ENCODE measurements at regions not wholly inside any gene's neighbourhood (a gene's known extent, or its start where the extent isn't known, plus 50 kb on each side); places are given as distances from the start of the nearest gene placed in this dataset.

DNA sequence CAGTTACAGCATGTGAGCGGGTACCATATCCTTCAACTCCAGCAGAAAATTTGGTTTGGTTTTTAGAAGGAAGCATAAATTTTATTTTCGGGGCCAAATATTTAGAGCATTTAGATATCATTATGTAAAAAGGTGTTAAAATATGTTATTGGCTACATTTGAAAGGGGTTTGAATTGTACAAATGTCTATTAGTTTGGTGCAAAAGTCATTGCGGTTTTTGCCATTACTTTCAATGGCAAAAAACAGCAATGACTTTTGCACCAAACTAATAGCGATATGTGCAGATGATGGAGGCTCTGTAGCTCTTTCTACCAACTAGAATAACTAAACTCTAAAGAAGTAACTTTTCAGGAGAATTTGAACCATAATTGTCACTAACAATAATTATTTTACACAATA is 1666.2 kb upstream of the SLC39A10 start:
- Histone ChIP-seq H3K36me3 (no peaks in the 10 kb centered on the region), H3K9me3 (no peaks in the 10 kb centered on the region), H3K4me3 (no peak overlapping the region), H3K27ac (no peak overlapping the region), H3K27me3 (no peaks in the 10 kb centered on the region), H3K4me1 (no peaks in the 10 kb centered on the region)
- 79% methylated on average over 4 of the region's 4 CpGs for WGBS
- TF ChIP-seq CTCF (IDR thresholded peaks at IDR 0.05), result no peak
- no peak for TF ChIP-seq POLR2AphosphoS5 (IDR thresholded peaks at IDR 0.05)
- no peak for TF ChIP-seq EP300 (IDR thresholded peaks at IDR 0.05)
- no peak for TF ChIP-seq POLR2A (IDR thresholded peaks at IDR 0.05)
- no peak for DNase-seq (ENCODE audit: low spot score in 2 of 2)

GRCh38 chr2:193989645-193990044 is 1667.4 kb upstream of the SLC39A10 start:
- no peak for DNase-seq (ENCODE audit: low spot score in 2 of 2)
- H3K9me3 ChIP-seq, result no peaks in the 10 kb centered on the region
- TF ChIP-seq POLR2AphosphoS5 (IDR thresholded peaks at IDR 0.05) (no peak), CTCF (IDR thresholded peaks at IDR 0.05) (no peak), EP300 (IDR thresholded peaks at IDR 0.05) (no peak), POLR2A (IDR thresholded peaks at IDR 0.05) (no peak)
- WGBS, result 92% methylated on average over 2 of the region's 2 CpGs
- no peak overlapping the region for H3K27ac ChIP-seq
- no peaks in the 10 kb centered on the region for H3K4me1 ChIP-seq
- H3K36me3 ChIP-seq, result no peaks in the 10 kb centered on the region
- no peak overlapping the region for H3K4me3 ChIP-seq
- no peaks in the 10 kb centered on the region for H3K27me3 ChIP-seq

DNA sequence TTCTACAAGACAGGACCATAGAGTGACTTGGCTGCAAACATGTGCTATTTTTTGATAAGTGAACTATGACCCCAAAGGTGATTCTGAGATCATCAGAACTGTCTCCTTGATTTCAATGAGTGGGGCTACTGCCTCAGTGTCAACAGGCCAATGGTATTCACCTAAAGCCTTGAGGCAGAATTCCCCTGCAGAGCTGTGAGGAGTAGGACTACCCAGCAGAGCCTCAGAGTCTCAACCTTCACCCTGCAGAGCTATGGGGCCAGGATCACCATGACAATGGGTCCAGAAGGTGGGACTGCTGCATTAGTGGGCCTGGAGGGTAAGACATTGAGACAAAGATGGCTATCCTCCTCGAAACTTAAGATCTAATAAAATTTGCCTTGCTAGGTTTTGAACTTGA is 1668.2 kb upstream of the SLC39A10 start:
- DNase-seq (ENCODE audit: low spot score in 2 of 2), result no peak
- TF ChIP-seq POLR2AphosphoS5 (IDR thresholded peaks at IDR 0.05) (no peak), CTCF (IDR thresholded peaks at IDR 0.05) (no peak), POLR2A (IDR thresholded peaks at IDR 0.05) (no peak), EP300 (IDR thresholded peaks at IDR 0.05) (no peak)

DNA sequence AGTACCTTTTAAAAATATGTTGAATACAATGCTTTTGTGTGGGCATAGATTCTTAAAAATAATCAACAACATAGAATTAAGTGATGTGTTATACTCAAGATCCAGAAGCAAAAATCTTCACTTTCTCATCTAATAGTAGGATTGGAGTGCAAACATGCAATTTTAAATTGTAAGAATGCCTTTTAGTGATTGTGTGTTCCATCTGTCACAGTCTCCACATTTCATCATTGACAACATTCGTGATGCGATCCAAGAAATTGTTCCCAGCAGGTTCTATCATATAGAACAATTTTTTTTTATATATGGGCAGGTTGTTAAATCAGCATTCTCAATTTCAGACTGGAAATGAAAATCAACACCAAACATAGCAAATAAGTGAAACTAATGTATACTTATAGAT is 1671.8 kb upstream of the SLC39A10 start:
- Histone ChIP-seq H3K36me3 (no peaks in the 10 kb centered on the region), H3K4me3 (no peak overlapping the region), H3K27me3 (no peaks in the 10 kb centered on the region), H3K27ac (no peak overlapping the region), H3K9me3 (no peaks in the 10 kb centered on the region), H3K4me1 (no peaks in the 10 kb centered on the region)
- WGBS, result 79% methylated on average over 2 of the region's 2 CpGs
- TF ChIP-seq CTCF (IDR thresholded peaks at IDR 0.05) (no peak), POLR2AphosphoS5 (IDR thresholded peaks at IDR 0.05) (no peak)
- DNase-seq (ENCODE audit: low spot score in 2 of 2), result no peak

More for the DNA sequence above, 1668.2 kb upstream of the SLC39A10 start:
- H3K36me3 ChIP-seq, result no peaks in the 10 kb centered on the region
- no peaks in the 10 kb centered on the region for H3K9me3 ChIP-seq
- no peaks in the 10 kb centered on the region for H3K4me1 ChIP-seq
- H3K4me3 ChIP-seq, result no peak overlapping the region
- no peak overlapping the region for H3K27ac ChIP-seq
- H3K27me3 ChIP-seq, result no peaks in the 10 kb centered on the region
- WGBS, result 83% methylated on average over 1 of the region's 1 CpG

DNA sequence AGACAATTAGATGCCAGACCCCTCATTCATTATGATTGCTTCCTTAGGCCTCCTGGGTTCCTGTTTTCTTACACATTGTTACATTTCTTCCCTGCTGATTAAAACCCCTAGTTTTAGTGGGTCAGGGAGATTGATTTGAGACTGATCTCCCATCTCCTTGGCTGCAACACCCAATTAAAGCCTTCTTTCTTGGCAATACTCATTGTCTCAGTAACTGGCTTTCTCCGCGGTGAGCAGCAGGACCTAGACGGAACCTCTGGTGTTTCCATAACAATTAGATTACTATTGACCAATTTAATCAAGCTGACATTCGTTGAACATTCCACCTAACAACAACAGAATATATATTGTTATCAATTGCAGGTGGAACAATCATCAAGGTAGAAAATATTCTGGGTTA is 1676.4 kb upstream of the SLC39A10 start:
- WGBS, result 82% methylated on average over 4 of the region's 4 CpGs
- no peak for DNase-seq (ENCODE audit: low spot score in 2 of 2)
- Histone ChIP-seq H3K27me3 (no peaks in the 10 kb centered on the region), H3K4me1 (no peaks in the 10 kb centered on the region), H3K27ac (no peak overlapping the region), H3K9me3 (peaks cover 3% of the 10 kb centered on the region), H3K4me3 (no peak overlapping the region), H3K36me3 (no peaks in the 10 kb centered on the region)
- no peak for TF ChIP-seq POLR2A (IDR thresholded peaks at IDR 0.05)
- TF ChIP-seq POLR2AphosphoS5 (IDR thresholded peaks at IDR 0.05), result no peak
- TF ChIP-seq EP300 (IDR thresholded peaks at IDR 0.05), result no peak
- no peak for TF ChIP-seq CTCF (IDR thresholded peaks at IDR 0.05)

Data from suprapubic skin (tissue), 4 donors.